Activated CD8-positive, alpha-beta T cell treated with anti-CD3 and anti-CD28 coated beads for 36 hours (primary cell): ENCODE measurements at regions not wholly inside any gene's neighbourhood (a gene's known extent, or its start where the extent isn't known, plus 50 kb on each side); places are given as distances from the start of the nearest gene placed in this dataset.
"Not testable (repeated sequence)": the region's sequence is repeated elsewhere in the genome, so short reads cannot be mapped to it uniquely, and the experiment has no call there.

Experiments used
- ATAC-seq: fragments of 200-7000 bp; cut with Tn5 transposase; one replicate; pipeline ENCODE4 v1.10.0; 2021; ENCODE audit warnings: mild to moderate bottlenecking, moderate library complexity
- CTCF ChIA-PET: fragments of 350-600 bp; sonication (Branson Sonifier 250); formaldehyde crosslinking; loops from one replicate; lab custom pipeline; 2021; ENCODE audit warnings: antibody characterized with exemption; lab: Charles Lee
- POLR2A ChIA-PET: fragments of 350-600 bp; sonication (Branson Sonifier 250); formaldehyde crosslinking; loops from one replicate; lab custom pipeline; 2021; ENCODE audit warnings: antibody characterized with exemption; lab: Charles Lee
- DNase-seq: peaks from one replicate; pipeline ENCODE4 v3.0.0-alpha.2; 2020
- H3K27ac Mint-ChIP-seq: one replicate; pipeline ENCODE4 v1.8.0; 2021; ENCODE audit warnings: mild to moderate bottlenecking, mixed read lengths
- H3K27me3 Mint-ChIP-seq: one replicate; pipeline ENCODE4 v1.8.0; 2021; ENCODE audit warnings: mixed read lengths
- H3K36me3 Mint-ChIP-seq: one replicate; pipeline ENCODE4 v1.8.0; 2021; ENCODE audit warnings: low read depth, mixed read lengths
- H3K4me1 Mint-ChIP-seq: one replicate; pipeline ENCODE4 v1.8.0; 2021; ENCODE audit warnings: low read depth, mixed read lengths
- H3K4me3 Mint-ChIP-seq: one replicate; pipeline ENCODE4 v1.8.0; 2021; ENCODE audit warnings: mild to moderate bottlenecking, moderate library complexity, mixed read lengths
- H3K9me3 Mint-ChIP-seq: one replicate; pipeline ENCODE4 v1.8.0; 2021; ENCODE audit warnings: mixed read lengths
- CTCF ChIP-seq: fragments of 200-600 bp; IDR thresholded peaks from one replicate; pipeline ENCODE4 v1.8.0; 2022; ENCODE audit warnings: antibody characterized with exemption, mild to moderate bottlenecking
- intact Hi-C: fragments of 100-400 bp; cut with micrococcal nuclease; formaldehyde crosslinking; loops from one replicate; pipeline ENCODE4 v1.10.0; 2022

DNA sequence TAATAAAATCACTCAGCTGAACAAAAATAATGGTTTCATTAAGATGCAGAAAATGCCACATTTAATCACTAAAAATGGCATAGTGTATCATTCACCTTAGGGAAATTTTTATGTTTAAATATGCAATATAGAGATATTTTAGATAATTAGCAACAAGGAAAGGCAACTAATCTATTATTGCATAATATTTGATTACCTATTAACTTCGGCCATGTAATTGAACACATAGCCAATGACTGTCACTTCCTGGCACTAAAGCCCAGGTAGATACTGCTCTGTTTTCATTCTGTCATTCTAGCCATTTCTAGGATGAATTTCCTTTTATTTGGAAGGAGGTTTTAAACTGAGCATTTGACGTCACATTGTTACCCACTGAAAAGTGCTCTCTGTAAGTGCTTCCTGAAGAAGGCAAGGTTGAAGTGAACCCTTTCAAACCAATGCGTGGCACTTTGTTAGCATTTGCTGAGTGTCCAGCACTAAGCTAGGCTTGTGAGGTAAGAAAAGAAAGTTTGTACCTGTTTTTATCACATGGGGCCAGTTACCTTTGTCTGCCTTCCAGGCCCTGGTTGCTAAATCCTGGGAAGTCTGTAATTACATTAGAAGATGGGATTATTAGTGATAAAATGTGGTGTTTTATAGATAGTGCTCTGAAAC is 67.8 kb upstream of the LSM6 start:
- DNase-seq = no peak
- Mint-ChIP-seq H3K36me3 (no peaks in the 10 kb centered on the region), H3K4me1 (no peaks in the 10 kb centered on the region), H3K27me3 (peaks cover 7% of the 10 kb centered on the region), H3K9me3 (no peaks in the 10 kb centered on the region), H3K4me3 (no peak overlapping the region), H3K27ac (no peak overlapping the region)
- intact Hi-C loops = no loop called here
- ChIA-PET CTCF (interaction anchor here (2.0 kb wide), 1 partner anchor 12 kb away, joined by 7 read pairs; no protein-coding TSS in a partner anchor), POLR2A (no interaction called here)
- ATAC-seq = no peak
- no peak for TF ChIP-seq CTCF

GRCh38 chr4:146105464-146105863 is 70.1 kb upstream of the LSM6 start:
- DNase-seq = no peak
- H3K4me3 Mint-ChIP-seq = no peak overlapping the region
- CTCF ChIA-PET = no interaction called here

DNA sequence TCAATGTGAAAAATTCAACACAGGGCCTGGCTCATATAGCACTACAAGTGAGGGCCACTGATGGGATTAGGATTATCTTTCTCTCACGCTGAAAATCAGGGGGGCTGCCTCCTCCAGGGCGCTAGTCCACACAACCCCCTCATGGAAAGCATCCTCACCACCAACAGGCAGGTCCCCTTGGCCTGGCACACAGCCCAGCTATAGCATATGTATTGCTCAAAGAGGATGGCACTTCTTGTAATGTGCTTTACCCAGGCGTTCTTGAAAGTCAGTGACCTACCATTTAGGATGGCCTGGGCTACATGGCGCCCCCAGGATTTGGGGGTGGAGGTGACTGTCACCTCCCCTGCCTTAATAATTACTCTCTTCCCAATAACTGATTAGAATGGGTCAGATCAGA is 71.0 kb upstream of the LSM6 start:
- no peak for ATAC-seq
- intact Hi-C loops = no loop called here
- peaks cover 11% of the 10 kb centered on the region for H3K27me3 Mint-ChIP-seq
- no peak for DNase-seq
- no peak overlapping the region for H3K27ac Mint-ChIP-seq
- ChIA-PET POLR2A (no interaction called here), CTCF (no interaction called here)
- no peak for TF ChIP-seq CTCF
- H3K4me1 Mint-ChIP-seq = no peaks in the 10 kb centered on the region
- H3K36me3 Mint-ChIP-seq = no peaks in the 10 kb centered on the region
- H3K9me3 Mint-ChIP-seq = no peaks in the 10 kb centered on the region
- H3K4me3 Mint-ChIP-seq = no peak overlapping the region

More at GRCh38 chr4:146105464-146105863, 70.1 kb upstream of the LSM6 start:
- no peak overlapping the region for H3K27ac Mint-ChIP-seq
- H3K9me3 Mint-ChIP-seq = no peaks in the 10 kb centered on the region
- H3K4me1 Mint-ChIP-seq = no peaks in the 10 kb centered on the region
- H3K27me3 Mint-ChIP-seq = peaks cover 11% of the 10 kb centered on the region
- intact Hi-C loops = no loop called here
- H3K36me3 Mint-ChIP-seq = no peaks in the 10 kb centered on the region
- no peak for TF ChIP-seq CTCF
- POLR2A ChIA-PET = no interaction called here
- ATAC-seq = no peak

DNA sequence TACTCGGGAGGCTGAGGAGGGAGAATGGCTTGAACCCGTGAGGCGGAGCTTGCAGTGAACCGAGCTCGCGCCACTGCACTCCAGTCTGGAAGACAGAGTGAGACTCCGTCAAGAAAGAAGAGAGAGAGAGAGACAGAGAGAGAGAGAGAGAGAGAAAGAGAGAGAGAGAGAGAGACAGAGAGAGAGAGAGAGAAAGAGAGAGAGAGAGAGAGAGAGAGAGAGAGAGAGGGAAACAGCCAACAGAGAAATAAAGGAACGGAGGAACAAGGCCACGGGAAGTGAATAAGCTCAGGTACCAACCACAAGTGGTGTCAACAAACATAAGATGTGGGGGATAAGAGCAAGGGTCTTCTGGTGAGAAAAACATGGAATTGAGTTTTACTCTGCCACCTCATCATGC is 71.5 kb upstream of the LSM6 start:
- intact Hi-C loops, H3K4me3 Mint-ChIP-seq, ATAC-seq, H3K27ac Mint-ChIP-seq, H3K9me3 Mint-ChIP-seq, H3K36me3 Mint-ChIP-seq, DNase-seq, H3K4me1 Mint-ChIP-seq, CTCF ChIA-PET, POLR2A ChIA-PET: not testable (repeated sequence)
- H3K27me3 Mint-ChIP-seq = peaks cover 11% of the 10 kb centered on the region

DNA sequence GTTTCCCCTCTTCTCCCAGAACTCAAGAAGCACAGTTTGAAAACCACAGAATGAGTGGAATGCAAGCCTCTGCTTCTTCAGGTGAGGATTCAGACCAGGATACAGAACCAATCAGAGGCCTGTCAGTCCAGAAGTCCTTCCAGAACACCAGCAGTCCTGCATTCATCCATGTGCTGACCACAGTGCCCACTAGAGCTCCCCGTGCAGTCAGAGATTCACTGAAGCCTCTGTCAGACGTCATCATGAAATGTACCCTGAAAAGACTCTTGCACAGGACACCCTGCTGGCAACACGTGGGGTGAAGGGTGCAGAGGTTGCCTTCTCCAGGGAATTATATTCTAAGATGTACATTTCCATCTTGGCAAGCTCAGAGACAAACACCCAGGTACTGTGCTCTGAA is 75.9 kb upstream of the LSM6 start:
- Mint-ChIP-seq H3K4me1 (no peaks in the 10 kb centered on the region), H3K9me3 (no peaks in the 10 kb centered on the region), H3K27me3 (peaks cover 10% of the 10 kb centered on the region), H3K4me3 (no peak overlapping the region), H3K36me3 (no peaks in the 10 kb centered on the region), H3K27ac (no peak overlapping the region)
- no peak for DNase-seq
- ChIA-PET CTCF (interaction anchor here (1.1 kb wide), 1 partner anchor 24 kb away, joined by 3 read pairs; no protein-coding TSS in a partner anchor), POLR2A (interaction anchor here (0.6 kb wide), 1 partner anchor 1168 kb away, joined by 3 read pairs; no protein-coding TSS in a partner anchor)
- TF ChIP-seq CTCF = no peak
- no peak for ATAC-seq
- intact Hi-C loops = no loop called here
